HepG2 (cell line): ENCODE measurements at regions not wholly inside any gene's neighbourhood (a gene's known extent, or its start where the extent isn't known, plus 50 kb on each side); places are given as distances from the start of the nearest gene placed in this dataset.

Experiments
- ARNTL ChIP-seq: sonication (generic); formaldehyde crosslinking; IDR thresholded peaks from 2 replicates; pipeline ENCODE4 v1.4.0; 2020; ENCODE audit warnings: mild to moderate bottlenecking, missing genetic modification reagents
- ATF7 ChIP-seq, 2 experiments: fragments of 450-650 bp in 1 of 2; sonication (generic) in 1 of 2; formaldehyde crosslinking in 1 of 2; IDR thresholded peaks; 2 replicates each; pipeline versions ENCODE4 v1.4.0 to v1.6.1; 2016 to 2020; ENCODE audit warnings: antibody characterized with exemption in 1 of 2, mild to moderate bottlenecking in 1 of 2, missing genetic modification reagents in 1 of 2
- CHCHD3 ChIP-seq: sonication (generic); formaldehyde crosslinking; IDR thresholded peaks from 2 replicates; pipeline ENCODE4 v1.8.0; 2022; ENCODE audit warnings: mild to moderate bottlenecking, missing genetic modification reagents, moderate library complexity
- ELF1 ChIP-seq: sonication (generic); formaldehyde crosslinking; IDR thresholded peaks from 2 replicates; pipeline ENCODE4 v1.4.0; 2020; ENCODE audit warnings: missing genetic modification reagents
- JUN ChIP-seq: sonication (generic); formaldehyde crosslinking; IDR thresholded peaks from 2 replicates; pipeline ENCODE4 v1.4.0; 2020; ENCODE audit warnings: mild to moderate bottlenecking, missing genetic modification reagents
- KDM1A ChIP-seq: IDR thresholded peaks from 2 replicates; pipeline ENCODE4 v1.6.1; 2016; ENCODE audit warnings: missing compliant biosample characterization
- NBN ChIP-seq: fragments of 450-650 bp; conservative IDR thresholded peaks from 2 replicates; pipeline ENCODE4 v1.6.1; 2017
- NONO ChIP-seq, 2 experiments: fragments of 450-650 bp in 1 of 2; sonication (generic) in 1 of 2; formaldehyde crosslinking in 1 of 2; IDR thresholded peaks in 1 of 2; conservative IDR thresholded peaks in 1 of 2; 2 replicates each; pipeline versions ENCODE4 v1.6.1 to v1.8.0; 2017 to 2022; ENCODE audit warnings: mild to moderate bottlenecking in 1 of 2, missing genetic modification reagents in 1 of 2, moderate library complexity in 1 of 2
- NR2F2 ChIP-seq: IDR thresholded peaks from 2 replicates; pipeline ENCODE4 v1.6.1; 2012; ENCODE audit warnings: low read depth, inconsistent platforms, borderline replicate concordance
- REXO4 ChIP-seq: sonication (generic); formaldehyde crosslinking; IDR thresholded peaks from 2 replicates; pipeline ENCODE4 v1.8.0; 2022; ENCODE audit warnings: missing genetic modification reagents, mild to moderate bottlenecking, borderline replicate concordance
- STAT5B ChIP-seq: sonication (generic); formaldehyde crosslinking; IDR thresholded peaks from 2 replicates; pipeline ENCODE4 v1.4.0; 2020; ENCODE audit warnings: missing genetic modification reagents
- ZNF430 ChIP-seq: sonication (generic); formaldehyde crosslinking; IDR thresholded peaks from 2 replicates; pipeline ENCODE4 v1.9.0; 2021; ENCODE audit warnings: mild to moderate bottlenecking, missing genetic modification reagents
- ZNF772 ChIP-seq: sonication (generic); formaldehyde crosslinking; IDR thresholded peaks from 2 replicates; pipeline ENCODE4 v1.5.0; 2020; ENCODE audit warnings: mild to moderate bottlenecking, missing genetic modification reagents
- ZNF788 ChIP-seq: sonication (generic); formaldehyde crosslinking; IDR thresholded peaks from 2 replicates; pipeline ENCODE4 v1.5.0; 2020; ENCODE audit warnings: mild to moderate bottlenecking, missing genetic modification reagents, borderline replicate concordance
- TF ChIP-seq, protein P1 (sequence below): sonication (generic); formaldehyde crosslinking; IDR thresholded peaks from 2 replicates; pipeline ENCODE4 v1.5.1; 2020; ENCODE audit warnings: mild to moderate bottlenecking, missing genetic modification reagents, borderline replicate concordance
- TF ChIP-seq, protein P2 (sequence below), 2 experiments: IDR thresholded peaks; 2 replicates each; pipeline ENCODE4 v1.6.1; 2011 to 2012; ENCODE audit warnings: low read length in 2 of 2, borderline replicate concordance in 1 of 2, low read depth in 1 of 2, mild to moderate bottlenecking in 1 of 2, moderate library complexity in 1 of 2
- TF ChIP-seq, protein P3 (sequence below): sonication (generic); formaldehyde crosslinking; IDR thresholded peaks from 2 replicates; pipeline ENCODE4 v1.5.0; 2020; ENCODE audit warnings: mild to moderate bottlenecking, missing genetic modification reagents
- TF ChIP-seq, protein P4 (sequence below): sonication (generic); formaldehyde crosslinking; IDR thresholded peaks from 2 replicates; pipeline ENCODE4 v1.4.0; 2020; ENCODE audit warnings: mild to moderate bottlenecking, missing genetic modification reagents

DNA sequence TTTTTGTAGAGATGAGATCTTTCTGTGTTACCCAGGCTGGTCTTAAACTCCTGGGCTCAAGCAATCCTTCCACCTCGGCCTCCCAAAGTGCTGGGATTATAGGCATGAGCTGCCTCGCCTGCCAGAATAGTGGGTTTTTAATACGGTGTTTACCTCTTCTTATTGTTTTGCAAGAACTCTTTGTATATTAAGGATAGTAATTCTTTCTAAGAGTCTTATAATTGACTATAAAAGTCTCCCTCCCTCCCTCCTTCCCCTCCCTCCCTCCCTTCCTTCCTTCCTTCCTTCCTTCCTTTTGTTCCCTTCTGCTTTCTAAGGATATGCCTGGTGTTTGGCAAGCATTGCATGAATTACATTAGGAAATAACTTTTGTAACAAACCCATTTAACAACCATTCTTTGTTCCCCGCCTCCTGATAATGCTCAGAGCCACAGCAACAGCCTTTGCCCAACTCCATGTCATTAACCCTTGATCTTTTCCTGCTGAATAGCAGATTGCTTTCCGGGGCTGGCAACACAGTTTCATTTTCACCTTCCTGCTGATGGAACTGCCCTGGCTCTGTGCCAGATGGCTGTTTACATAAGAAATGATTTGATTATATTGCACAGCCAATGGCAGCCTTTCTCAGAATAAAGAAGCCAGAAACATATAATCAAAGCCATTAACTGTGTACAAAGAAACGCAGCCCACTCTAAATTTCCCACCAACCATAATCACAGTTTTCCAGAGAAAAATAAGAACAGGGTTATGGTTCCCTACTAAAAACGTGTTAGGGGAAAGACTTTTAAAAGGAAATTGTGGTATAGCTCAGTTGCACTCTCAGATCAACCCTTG, 143.7 kb upstream of the PTPN1 start (continued):
- TF ChIP-seq, protein P1, sequence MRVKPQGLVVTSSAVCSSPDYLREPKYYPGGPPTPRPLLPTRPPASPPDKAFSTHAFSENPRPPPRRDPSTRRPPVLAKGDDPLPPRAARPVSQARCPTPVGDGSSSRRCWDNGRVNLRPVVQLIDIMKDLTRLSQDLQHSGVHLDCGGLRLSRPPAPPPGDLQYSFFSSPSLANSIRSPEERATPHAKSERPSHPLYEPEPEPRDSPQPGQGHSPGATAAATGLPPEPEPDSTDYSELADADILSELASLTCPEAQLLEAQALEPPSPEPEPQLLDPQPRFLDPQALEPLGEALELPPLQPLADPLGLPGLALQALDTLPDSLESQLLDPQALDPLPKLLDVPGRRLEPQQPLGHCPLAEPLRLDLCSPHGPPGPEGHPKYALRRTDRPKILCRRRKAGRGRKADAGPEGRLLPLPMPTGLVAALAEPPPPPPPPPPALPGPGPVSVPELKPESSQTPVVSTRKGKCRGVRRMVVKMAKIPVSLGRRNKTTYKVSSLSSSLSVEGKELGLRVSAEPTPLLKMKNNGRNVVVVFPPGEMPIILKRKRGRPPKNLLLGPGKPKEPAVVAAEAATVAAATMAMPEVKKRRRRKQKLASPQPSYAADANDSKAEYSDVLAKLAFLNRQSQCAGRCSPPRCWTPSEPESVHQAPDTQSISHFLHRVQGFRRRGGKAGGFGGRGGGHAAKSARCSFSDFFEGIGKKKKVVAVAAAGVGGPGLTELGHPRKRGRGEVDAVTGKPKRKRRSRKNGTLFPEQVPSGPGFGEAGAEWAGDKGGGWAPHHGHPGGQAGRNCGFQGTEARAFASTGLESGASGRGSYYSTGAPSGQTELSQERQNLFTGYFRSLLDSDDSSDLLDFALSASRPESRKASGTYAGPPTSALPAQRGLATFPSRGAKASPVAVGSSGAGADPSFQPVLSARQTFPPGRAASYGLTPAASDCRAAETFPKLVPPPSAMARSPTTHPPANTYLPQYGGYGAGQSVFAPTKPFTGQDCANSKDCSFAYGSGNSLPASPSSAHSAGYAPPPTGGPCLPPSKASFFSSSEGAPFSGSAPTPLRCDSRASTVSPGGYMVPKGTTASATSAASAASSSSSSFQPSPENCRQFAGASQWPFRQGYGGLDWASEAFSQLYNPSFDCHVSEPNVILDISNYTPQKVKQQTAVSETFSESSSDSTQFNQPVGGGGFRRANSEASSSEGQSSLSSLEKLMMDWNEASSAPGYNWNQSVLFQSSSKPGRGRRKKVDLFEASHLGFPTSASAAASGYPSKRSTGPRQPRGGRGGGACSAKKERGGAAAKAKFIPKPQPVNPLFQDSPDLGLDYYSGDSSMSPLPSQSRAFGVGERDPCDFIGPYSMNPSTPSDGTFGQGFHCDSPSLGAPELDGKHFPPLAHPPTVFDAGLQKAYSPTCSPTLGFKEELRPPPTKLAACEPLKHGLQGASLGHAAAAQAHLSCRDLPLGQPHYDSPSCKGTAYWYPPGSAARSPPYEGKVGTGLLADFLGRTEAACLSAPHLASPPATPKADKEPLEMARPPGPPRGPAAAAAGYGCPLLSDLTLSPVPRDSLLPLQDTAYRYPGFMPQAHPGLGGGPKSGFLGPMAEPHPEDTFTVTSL (CRISPR knock-in tag): peak; percentile 88; the same call in 1 of the 2 replicates
- TF ChIP-seq ZNF772 (peak; percentile 93), ZNF430 (CRISPR knock-in tag) (peak; percentile 61; the same call in 1 of the 2 replicates), ELF1 (CRISPR knock-in tag) (peak; percentile 68; the same call in 1 of the 2 replicates), REXO4 (no peak), KDM1A (CRISPR knock-in tag) (peak; percentile 73; the same call in 1 of the 2 replicates), NR2F2 (peak; percentile 91), JUN (CRISPR knock-in tag) (peak; percentile 27; the same call in 1 of the 2 replicates), ATF7 (IDR thresholded peaks at IDR 0.05) (peak; percentile 63), ATF7 (CRISPR knock-in tag; IDR thresholded peaks at IDR 0.05) (no peak), ZNF788 (CRISPR knock-in tag) (peak; percentile 92; the same call in 1 of the 2 replicates), ARNTL (CRISPR knock-in tag) (peak; percentile 72), NONO (IDR thresholded peaks at IDR 0.05) (no peak), NONO (CRISPR knock-in tag; conservative IDR thresholded peaks at IDR 0.05) (peak; percentile 88), STAT5B (CRISPR knock-in tag) (peak; percentile 24; the same call in 1 of the 2 replicates), CHCHD3 (no peak), NBN (no peak)
- TF ChIP-seq, protein P2, sequence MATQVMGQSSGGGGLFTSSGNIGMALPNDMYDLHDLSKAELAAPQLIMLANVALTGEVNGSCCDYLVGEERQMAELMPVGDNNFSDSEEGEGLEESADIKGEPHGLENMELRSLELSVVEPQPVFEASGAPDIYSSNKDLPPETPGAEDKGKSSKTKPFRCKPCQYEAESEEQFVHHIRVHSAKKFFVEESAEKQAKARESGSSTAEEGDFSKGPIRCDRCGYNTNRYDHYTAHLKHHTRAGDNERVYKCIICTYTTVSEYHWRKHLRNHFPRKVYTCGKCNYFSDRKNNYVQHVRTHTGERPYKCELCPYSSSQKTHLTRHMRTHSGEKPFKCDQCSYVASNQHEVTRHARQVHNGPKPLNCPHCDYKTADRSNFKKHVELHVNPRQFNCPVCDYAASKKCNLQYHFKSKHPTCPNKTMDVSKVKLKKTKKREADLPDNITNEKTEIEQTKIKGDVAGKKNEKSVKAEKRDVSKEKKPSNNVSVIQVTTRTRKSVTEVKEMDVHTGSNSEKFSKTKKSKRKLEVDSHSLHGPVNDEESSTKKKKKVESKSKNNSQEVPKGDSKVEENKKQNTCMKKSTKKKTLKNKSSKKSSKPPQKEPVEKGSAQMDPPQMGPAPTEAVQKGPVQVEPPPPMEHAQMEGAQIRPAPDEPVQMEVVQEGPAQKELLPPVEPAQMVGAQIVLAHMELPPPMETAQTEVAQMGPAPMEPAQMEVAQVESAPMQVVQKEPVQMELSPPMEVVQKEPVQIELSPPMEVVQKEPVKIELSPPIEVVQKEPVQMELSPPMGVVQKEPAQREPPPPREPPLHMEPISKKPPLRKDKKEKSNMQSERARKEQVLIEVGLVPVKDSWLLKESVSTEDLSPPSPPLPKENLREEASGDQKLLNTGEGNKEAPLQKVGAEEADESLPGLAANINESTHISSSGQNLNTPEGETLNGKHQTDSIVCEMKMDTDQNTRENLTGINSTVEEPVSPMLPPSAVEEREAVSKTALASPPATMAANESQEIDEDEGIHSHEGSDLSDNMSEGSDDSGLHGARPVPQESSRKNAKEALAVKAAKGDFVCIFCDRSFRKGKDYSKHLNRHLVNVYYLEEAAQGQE (IDR thresholded peaks at IDR 0.05; ENCODE audit: borderline replicate concordance in 1 of 2, low read depth in 1 of 2, low read length in 2 of 2): peak in 1 of 2 experiments; percentile 67; a peak in 2 of 4 replicates
- TF ChIP-seq, protein P3, sequence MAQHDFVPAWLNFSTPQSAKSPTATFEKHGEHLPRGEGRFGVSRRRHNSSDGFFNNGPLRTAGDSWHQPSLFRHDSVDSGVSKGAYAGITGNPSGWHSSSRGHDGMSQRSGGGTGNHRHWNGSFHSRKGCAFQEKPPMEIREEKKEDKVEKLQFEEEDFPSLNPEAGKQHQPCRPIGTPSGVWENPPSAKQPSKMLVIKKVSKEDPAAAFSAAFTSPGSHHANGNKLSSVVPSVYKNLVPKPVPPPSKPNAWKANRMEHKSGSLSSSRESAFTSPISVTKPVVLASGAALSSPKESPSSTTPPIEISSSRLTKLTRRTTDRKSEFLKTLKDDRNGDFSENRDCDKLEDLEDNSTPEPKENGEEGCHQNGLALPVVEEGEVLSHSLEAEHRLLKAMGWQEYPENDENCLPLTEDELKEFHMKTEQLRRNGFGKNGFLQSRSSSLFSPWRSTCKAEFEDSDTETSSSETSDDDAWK (CRISPR knock-in tag): no peak
- TF ChIP-seq, protein P4, sequence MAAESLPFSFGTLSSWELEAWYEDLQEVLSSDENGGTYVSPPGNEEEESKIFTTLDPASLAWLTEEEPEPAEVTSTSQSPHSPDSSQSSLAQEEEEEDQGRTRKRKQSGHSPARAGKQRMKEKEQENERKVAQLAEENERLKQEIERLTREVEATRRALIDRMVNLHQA (CRISPR knock-in tag): no peak
